CD14-positive monocyte (primary cell): ENCODE measurements at regions not wholly inside any gene's neighbourhood (a gene's known extent, or its start where the extent isn't known, plus 50 kb on each side); places are given as distances from the start of the nearest gene placed in this dataset.

ENCODE experiments used
- DNase-seq, 3 donors: peaks; one replicate each; pipeline ENCODE4 v3.0.0-alpha.2; 2011 to 2022
- H2AFZ ChIP-seq: 2 replicates; pipeline ENCODE4 v1.6.0; 2012; ENCODE audit warnings: mild to moderate bottlenecking, low read depth, low read length, inconsistent platforms; ENCODE audit not compliant: insufficient read depth, poor library complexity, severe bottlenecking
- H3K27ac ChIP-seq, 2 donors: 1 replicate in 1 of 2; 2 replicates in 1 of 2; pipeline ENCODE4 v1.5.1; 2012 to 2013; ENCODE audit warnings: low read length in 2 of 2, control low read depth in 1 of 2, inconsistent platforms in 1 of 2, low read depth in 1 of 2, mild to moderate bottlenecking in 1 of 2
- H3K27me3 ChIP-seq, 2 donors: one replicate each; pipeline versions ENCODE4 v1.6.0 to v1.6.1; 2011 to 2013; ENCODE audit warnings: low read length in 2 of 2; ENCODE audit not compliant: control insufficient read depth in 2 of 2, insufficient read depth in 2 of 2
- H3K36me3 ChIP-seq, 2 donors: replicated peaks in 1 of 2; 1 replicate in 1 of 2; 2 replicates in 1 of 2; pipeline versions ENCODE4 v1.5.1 to v1.6.1; 2012 to 2013; ENCODE audit warnings: low read length in 2 of 2, control low read depth in 1 of 2, inconsistent platforms in 1 of 2, mild to moderate bottlenecking in 1 of 2; ENCODE audit not compliant: insufficient read depth in 2 of 2, control insufficient read depth in 1 of 2
- H3K4me1 ChIP-seq, 2 donors: 1 replicate in 1 of 2; 2 replicates in 1 of 2; pipeline versions ENCODE4 v1.5.1 to v1.6.1; 2012 to 2013; ENCODE audit warnings: low read length in 2 of 2, control low read depth in 1 of 2, inconsistent platforms in 1 of 2, mild to moderate bottlenecking in 1 of 2, moderate library complexity in 1 of 2; ENCODE audit not compliant: insufficient read depth in 2 of 2, control insufficient read depth in 1 of 2
- H3K4me2 ChIP-seq: replicated peaks from 2 replicates; pipeline ENCODE3; 2012; ENCODE audit warnings: low read length, moderate library complexity, mild to moderate bottlenecking; ENCODE audit not compliant: poor library complexity, severe bottlenecking; ENCODE audit errors: extremely low read depth
- H3K4me3 ChIP-seq, 3 experiments: fragments of 200-600 bp in 1 of 3; sonication (generic) in 1 of 3; replicated peaks in 1 of 3; 1 replicate in 2 of 3; 2 replicates in 1 of 3; pipeline ENCODE4 v1.5.1; 2011 to 2013; ENCODE audit warnings: low read length in 3 of 3, mild to moderate bottlenecking in 3 of 3, control low read depth in 2 of 3, low read depth in 2 of 3, inconsistent platforms in 1 of 3, moderate library complexity in 1 of 3
- H3K79me2 ChIP-seq: 2 replicates; pipeline ENCODE4 v1.6.0; 2012; ENCODE audit warnings: mild to moderate bottlenecking, control low read depth, inconsistent platforms, low read length, moderate library complexity; ENCODE audit not compliant: insufficient read depth
- H3K9ac ChIP-seq: 2 replicates; pipeline ENCODE4 v1.6.0; 2017; ENCODE audit warnings: low read length, mild to moderate bottlenecking; ENCODE audit not compliant: insufficient read depth, poor library complexity, severe bottlenecking
- H3K9me3 ChIP-seq, 2 donors: replicated peaks in 1 of 2; 1 replicate in 1 of 2; 2 replicates in 1 of 2; pipeline versions ENCODE4 v1.5.1 to v1.6.1; 2012 to 2013; ENCODE audit warnings: low read length in 2 of 2, control low read depth in 1 of 2; ENCODE audit not compliant: control insufficient read depth in 1 of 2, insufficient read depth in 1 of 2
- H4K20me1 ChIP-seq: 2 replicates; pipeline ENCODE4 v1.6.0; 2012; ENCODE audit warnings: mild to moderate bottlenecking, low read length, control low read depth, moderate library complexity; ENCODE audit not compliant: insufficient read depth
- H3K27ac Mint-ChIP-seq, 7 donors: one replicate each; pipeline ENCODE4 v1.8.0; 2020; ENCODE audit warnings: mild to moderate bottlenecking in 7 of 7, mixed read lengths in 7 of 7, moderate library complexity in 6 of 7, inconsistent platforms in 2 of 7
- H3K27me3 Mint-ChIP-seq, 3 donors: one replicate each; pipeline ENCODE4 v1.8.0; 2021 to 2022; ENCODE audit warnings: low read depth in 3 of 3, mild to moderate bottlenecking in 3 of 3, mixed read lengths in 3 of 3, moderate library complexity in 3 of 3, inconsistent platforms in 1 of 3
- H3K36me3 Mint-ChIP-seq, 2 donors: one replicate each; pipeline ENCODE4 v1.8.0; 2020; ENCODE audit warnings: mixed read lengths in 2 of 2, inconsistent platforms in 1 of 2, mild to moderate bottlenecking in 1 of 2
- H3K4me1 Mint-ChIP-seq: one replicate; pipeline ENCODE4 v1.8.0; 2020; ENCODE audit warnings: mild to moderate bottlenecking, mixed read lengths
- H3K4me3 Mint-ChIP-seq, 2 donors: one replicate each; pipeline ENCODE4 v1.8.0; 2020; ENCODE audit warnings: mild to moderate bottlenecking in 2 of 2, mixed read lengths in 2 of 2, moderate library complexity in 1 of 2
- H3K9me3 Mint-ChIP-seq, 7 donors: one replicate each; pipeline ENCODE4 v1.8.0; 2020 to 2022; ENCODE audit warnings: mixed read lengths in 7 of 7, mild to moderate bottlenecking in 6 of 7, moderate library complexity in 6 of 7, inconsistent platforms in 2 of 7
- CTCF ChIP-seq: fragments of 200-600 bp; IDR thresholded peaks from one replicate; pipeline ENCODE4 v1.8.0; 2022; ENCODE audit warnings: antibody characterized with exemption, mild to moderate bottlenecking
- WGBS: methylation state at CpG from one replicate; pipeline ENCODE4 v1.1.5; 2013; ENCODE audit warnings: missing lambda C conversion rate; ENCODE audit not compliant: insufficient coverage; 5-methylcytosine and 5-hydroxymethylcytosine counted together
- intact Hi-C, 2 donors: fragments of 100-400 bp; cut with micrococcal nuclease; formaldehyde crosslinking; loops; one replicate each; pipeline versions ENCODE4 v1.15.0 to v1.15.1; 2023

- no peaks in the 10 kb centered on the region for H3K4me1 ChIP-seq
- intact Hi-C loops, result no loop called here
- H3K4me1 Mint-ChIP-seq, result no peaks in the 10 kb centered on the region
- WGBS, result no CpG with 5 or more reads among the region's 2 CpGs
- TF ChIP-seq CTCF, result no peak
- H3K36me3 ChIP-seq, result no peaks in the 10 kb centered on the region
- no peak overlapping the region for H3K9ac ChIP-seq
- H3K36me3 Mint-ChIP-seq, result no peaks in the 10 kb centered on the region
- no peaks in the 10 kb centered on the region for H3K27me3 ChIP-seq
- DNase-seq, result no peak
- H3K4me3 Mint-ChIP-seq, result no peak overlapping the region
- H3K27ac Mint-ChIP-seq, result no peak overlapping the region
- no peaks in the 10 kb centered on the region for H4K20me1 ChIP-seq
- H3K9me3 Mint-ChIP-seq, result peaks cover 2 to 10% (median 6%) of the 10 kb centered on the region in 7 donors
- H2AFZ ChIP-seq, result no peak overlapping the region
- peaks cover 7 to 12% of the 10 kb centered on the region in 2 donors for H3K9me3 ChIP-seq
- no peak overlapping the region for H3K4me2 ChIP-seq
- H3K27me3 Mint-ChIP-seq, result no peaks in the 10 kb centered on the region
- no peaks in the 10 kb centered on the region for H3K79me2 ChIP-seq
- H3K27ac ChIP-seq, result no peak overlapping the region
- H3K4me3 ChIP-seq, result no peak overlapping the region
Measured at GRCh38 chr5:106202035-106202434, 1468.7 kb downstream of the EFNA5 start.

- Mint-ChIP-seq H3K27ac (no peak overlapping the region), H3K36me3 (no peaks in the 10 kb centered on the region), H3K4me1 (no peaks in the 10 kb centered on the region), H3K27me3 (no peaks in the 10 kb centered on the region), H3K4me3 (no peak overlapping the region), H3K9me3 (peaks cover 2 to 10% (median 6%) of the 10 kb centered on the region in 7 donors)
- intact Hi-C loops, result no loop called here
- no peak overlapping the region for H3K4me2 ChIP-seq
- no peak for TF ChIP-seq CTCF
- no peak overlapping the region for H3K9ac ChIP-seq
- no CpG with 5 or more reads among the region's 4 CpGs for WGBS
- DNase-seq, result no peak
- no peaks in the 10 kb centered on the region for H4K20me1 ChIP-seq
- no peak overlapping the region for H2AFZ ChIP-seq
- no peaks in the 10 kb centered on the region for H3K4me1 ChIP-seq
- no peak overlapping the region for H3K4me3 ChIP-seq
- H3K36me3 ChIP-seq, result no peaks in the 10 kb centered on the region
- no peaks in the 10 kb centered on the region for H3K79me2 ChIP-seq
- H3K9me3 ChIP-seq, result peaks cover 2 to 7% of the 10 kb centered on the region in 2 donors
- H3K27ac ChIP-seq, result no peak overlapping the region
- H3K27me3 ChIP-seq, result no peaks in the 10 kb centered on the region
Measured at GRCh38 chr5:106200971-106201370, 1469.8 kb downstream of the EFNA5 start.
